Smooth muscle cell (in vitro differentiated cells): ENCODE measurements at regions not wholly inside any gene's neighbourhood (a gene's known extent, or its start where the extent isn't known, plus 50 kb on each side); places are given as distances from the start of the nearest gene placed in this dataset.

ENCODE experiments used
- DNase-seq: peaks from one replicate; lab custom pipeline; 2025; ENCODE audit not compliant: unreplicated experiment; lab: John Stamatoyannopoulos, UW
- H2AFZ ChIP-seq: fragments of 200-600 bp; sonication (generic); 2 replicates; pipeline ENCODE4 v1.6.0; 2016; ENCODE audit warnings: antibody characterized with exemption, low read depth, mild to moderate bottlenecking
- H3F3A ChIP-seq: fragments of 200-600 bp; sonication (generic); 2 replicates; pipeline ENCODE4 v1.6.0; 2017; ENCODE audit warnings: antibody characterized with exemption, low read depth
- H3K27ac ChIP-seq: fragments of 200-600 bp; sonication (generic); 2 replicates; pipeline ENCODE4 v1.5.1; 2016; ENCODE audit warnings: low read depth, mild to moderate bottlenecking
- H3K27me3 ChIP-seq: fragments of 200-600 bp; sonication (generic); 2 replicates; pipeline ENCODE4 v1.6.1; 2016; ENCODE audit warnings: low read depth, mild to moderate bottlenecking
- H3K36me3 ChIP-seq: fragments of 200-600 bp; sonication (generic); 2 replicates; pipeline ENCODE4 v1.5.1; 2016; ENCODE audit warnings: low read depth
- H3K4me1 ChIP-seq: fragments of 200-600 bp; sonication (generic); 2 replicates; pipeline ENCODE4 v1.5.1; 2016; ENCODE audit warnings: low read depth
- H3K4me2 ChIP-seq: fragments of 200-600 bp; sonication (generic); 2 replicates; pipeline ENCODE4 v1.6.0; 2016; ENCODE audit warnings: mild to moderate bottlenecking
- H3K4me3 ChIP-seq: fragments of 200-600 bp; sonication (generic); 2 replicates; pipeline ENCODE4 v1.5.1; 2016; ENCODE audit warnings: mild to moderate bottlenecking
- H3K79me2 ChIP-seq: fragments of 200-600 bp; sonication (generic); 2 replicates; pipeline ENCODE4 v1.6.0; 2016; ENCODE audit warnings: low read depth, mild to moderate bottlenecking
- H3K9ac ChIP-seq: fragments of 200-600 bp; sonication (generic); 2 replicates; pipeline ENCODE4 v1.6.0; 2016; ENCODE audit warnings: low read depth
- H3K9me3 ChIP-seq: fragments of 200-600 bp; sonication (generic); replicated peaks from 2 replicates; pipeline ENCODE4 v1.5.1; 2016; ENCODE audit warnings: low read depth
- H4K20me1 ChIP-seq: fragments of 200-600 bp; sonication (generic); 2 replicates; pipeline ENCODE4 v1.6.0; 2016; ENCODE audit warnings: low read depth
- CTCF ChIP-seq: fragments of 200-600 bp; sonication (generic); IDR thresholded peaks from 2 replicates; pipeline ENCODE4 v1.5.1; 2017; ENCODE audit warnings: borderline replicate concordance, mild to moderate bottlenecking, antibody characterized with exemption; ENCODE audit not compliant: insufficient read depth, poor library complexity, severe bottlenecking
- WGBS: methylation state at CpG from one replicate; pipeline ENCODE4 v1.1.7; 2016; ENCODE audit warnings: low lambda C conversion rate; 5-methylcytosine and 5-hydroxymethylcytosine counted together

GRCh38 chr3:62955126-62955525, 79.9 kb upstream of the CADPS start:
- Histone ChIP-seq H3K36me3 (no peaks in the 10 kb centered on the region), H3K4me3 (no peak overlapping the region), H2AFZ (no peak overlapping the region), H3K4me1 (peaks cover 8% of the 10 kb centered on the region), H3K9me3 (no peaks in the 10 kb centered on the region), H3K4me2 (no peak overlapping the region), H3K9ac (no peak overlapping the region), H3K27ac (no peak overlapping the region), H3K79me2 (no peaks in the 10 kb centered on the region), H3K27me3 (no peaks in the 10 kb centered on the region), H3F3A (no peaks in the 10 kb centered on the region), H4K20me1 (no peaks in the 10 kb centered on the region)
- no peak for TF ChIP-seq CTCF
- WGBS = 86% methylated on average over 4 of the region's 4 CpGs
- DNase-seq = no peak

- H3K9me3 ChIP-seq = no peaks in the 10 kb centered on the region
- no peak overlapping the region for H3K9ac ChIP-seq
- H3K4me1 ChIP-seq = peaks cover 8% of the 10 kb centered on the region
- no peak overlapping the region for H2AFZ ChIP-seq
- no peak for TF ChIP-seq CTCF
- H3F3A ChIP-seq = no peaks in the 10 kb centered on the region
- H3K36me3 ChIP-seq = no peaks in the 10 kb centered on the region
- no peak overlapping the region for H3K4me2 ChIP-seq
- H3K4me3 ChIP-seq = no peak overlapping the region
- H4K20me1 ChIP-seq = no peaks in the 10 kb centered on the region
- 46% methylated on average over 2 of the region's 2 CpGs for WGBS
- DNase-seq = no peak
- no peak overlapping the region for H3K27ac ChIP-seq
- no peaks in the 10 kb centered on the region for H3K27me3 ChIP-seq
- H3K79me2 ChIP-seq = no peaks in the 10 kb centered on the region
These were observed 81.2 kb upstream of the CADPS start for GRCh38 chr3:62956411-62956810.

- Histone ChIP-seq H2AFZ (no peak overlapping the region), H4K20me1 (no peaks in the 10 kb centered on the region), H3F3A (no peaks in the 10 kb centered on the region), H3K4me2 (no peak overlapping the region), H3K4me1 (no peaks in the 10 kb centered on the region), H3K4me3 (no peak overlapping the region), H3K9ac (no peak overlapping the region), H3K27ac (no peak overlapping the region), H3K27me3 (no peaks in the 10 kb centered on the region), H3K79me2 (no peaks in the 10 kb centered on the region), H3K9me3 (no peaks in the 10 kb centered on the region), H3K36me3 (no peaks in the 10 kb centered on the region)
- WGBS = 60% methylated on average over 6 of the region's 6 CpGs
- no peak for DNase-seq
- TF ChIP-seq CTCF = no peak
These were observed 86.8 kb upstream of the CADPS start for GRCh38 chr3:62961874-62962556.

GRCh38 chr3:62962714-62963113, 87.5 kb upstream of the CADPS start:
- no peaks in the 10 kb centered on the region for H3K27me3 ChIP-seq
- H2AFZ ChIP-seq = no peak overlapping the region
- TF ChIP-seq CTCF = no peak
- H3K4me2 ChIP-seq = no peak overlapping the region
- no peaks in the 10 kb centered on the region for H3K79me2 ChIP-seq
- no peaks in the 10 kb centered on the region for H3K9me3 ChIP-seq
- no peaks in the 10 kb centered on the region for H3K36me3 ChIP-seq
- no peak overlapping the region for H3K27ac ChIP-seq
- DNase-seq = no peak
- H4K20me1 ChIP-seq = no peaks in the 10 kb centered on the region
- H3K9ac ChIP-seq = no peak overlapping the region
- 50% methylated on average over 1 of the region's 1 CpG for WGBS
- H3K4me3 ChIP-seq = no peak overlapping the region
- H3F3A ChIP-seq = no peaks in the 10 kb centered on the region
- H3K4me1 ChIP-seq = no peaks in the 10 kb centered on the region
